DND-41 (cell line): ENCODE measurements at regions not wholly inside any gene's neighbourhood (a gene's known extent, or its start where the extent isn't known, plus 50 kb on each side); places are given as distances from the start of the nearest gene placed in this dataset.

Source experiments
- ATAC-seq: fragments of 200-7000 bp; cut with Tn5 transposase; 3 replicates; pipeline ENCODE4 v1.9.1; 2021; ENCODE audit warnings: low read depth; ENCODE audit not compliant: insufficient read depth
- DNase-seq: peaks from one replicate; pipeline ENCODE4 v3.0.0-alpha.2; 2020
- H2AFZ ChIP-seq: 2 replicates; pipeline ENCODE4 v1.6.0; 2012; ENCODE audit warnings: low read depth, low read length
- H3K27ac ChIP-seq: 2 replicates; pipeline ENCODE4 v1.5.1; 2012; ENCODE audit warnings: low read length, inconsistent platforms
- H3K27me3 ChIP-seq: fragments of 200-600 bp; sonication (generic); 2 replicates; pipeline ENCODE4 v1.6.0; 2012; ENCODE audit warnings: low read length, mild to moderate bottlenecking, inconsistent platforms; ENCODE audit not compliant: insufficient read depth, poor library complexity
- H3K36me3 ChIP-seq: 2 replicates; pipeline ENCODE4 v1.5.1; 2012; ENCODE audit warnings: low read length, inconsistent platforms; ENCODE audit not compliant: insufficient read depth
- H3K4me1 ChIP-seq: 2 replicates; pipeline ENCODE4 v1.5.1; 2012; ENCODE audit warnings: mild to moderate bottlenecking, low read length; ENCODE audit not compliant: insufficient read depth
- H3K4me2 ChIP-seq: 2 replicates; pipeline ENCODE4 v1.6.0; 2012; ENCODE audit warnings: mild to moderate bottlenecking, moderate library complexity, low read length, inconsistent platforms; ENCODE audit not compliant: insufficient read depth
- H3K4me3 ChIP-seq, 2 experiments: fragments of 200-600 bp in 1 of 2; shearing (Covaris generic) in 1 of 2; 2 replicates each; pipeline ENCODE4 v1.5.1; 2012 to 2016; ENCODE audit warnings: inconsistent platforms in 2 of 2, low read length in 2 of 2, mild to moderate bottlenecking in 2 of 2, low read depth in 1 of 2, moderate library complexity in 1 of 2
- H3K79me2 ChIP-seq: 2 replicates; pipeline ENCODE4 v1.6.0; 2012; ENCODE audit warnings: low read length, inconsistent platforms; ENCODE audit not compliant: insufficient read depth
- H3K9ac ChIP-seq: 2 replicates; pipeline ENCODE4 v1.6.0; 2012; ENCODE audit warnings: low read depth, mild to moderate bottlenecking, inconsistent platforms, low read length, moderate library complexity
- H3K9me3 ChIP-seq: 2 replicates; pipeline ENCODE4 v1.5.1; 2012; ENCODE audit warnings: low read length, moderate library complexity, mild to moderate bottlenecking, inconsistent platforms; ENCODE audit not compliant: insufficient read depth, severe bottlenecking
- H4K20me1 ChIP-seq: 2 replicates; pipeline ENCODE4 v1.6.0; 2012; ENCODE audit warnings: low read length; ENCODE audit not compliant: insufficient read depth
- EZH2 ChIP-seq: IDR thresholded peaks from 3 replicates; pipeline ENCODE4 v1.6.1; 2012; ENCODE audit warnings: borderline replicate concordance, low read depth, mild to moderate bottlenecking, moderate library complexity, low read length, inconsistent platforms; ENCODE audit not compliant: severe bottlenecking
- TF ChIP-seq, protein P1 (sequence below): IDR thresholded peaks from 2 replicates; pipeline ENCODE4 v1.5.1; 2012; ENCODE audit warnings: borderline replicate concordance, low read length, moderate library complexity, mild to moderate bottlenecking; ENCODE audit not compliant: poor library complexity, severe bottlenecking; ENCODE audit errors: extremely low read depth

DNA sequence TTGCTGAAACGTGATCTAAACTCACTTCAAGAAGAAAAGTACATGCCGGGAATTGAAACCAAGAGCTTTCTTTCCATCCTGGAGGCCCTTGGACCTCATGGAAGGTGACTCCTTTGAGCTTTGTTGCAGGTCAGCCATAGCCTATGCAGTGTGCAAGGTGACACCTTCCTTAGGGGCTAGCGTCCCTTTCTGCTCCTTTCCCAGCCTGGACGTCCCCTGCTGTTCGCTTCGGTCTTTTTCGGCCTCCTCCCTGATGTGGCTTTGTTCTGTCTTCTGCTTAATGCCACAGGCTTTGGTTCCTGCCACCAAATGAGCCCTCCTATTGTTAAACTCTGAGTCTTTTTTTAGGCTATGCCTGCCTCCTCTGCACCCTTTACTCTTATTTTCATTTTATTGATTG lies 308.8 kb downstream of the BRINP2 start:
- H3K27ac ChIP-seq, result no peak overlapping the region
- H3K9me3 ChIP-seq, result no peaks in the 10 kb centered on the region
- no peaks in the 10 kb centered on the region for H3K36me3 ChIP-seq
- no peaks in the 10 kb centered on the region for H3K79me2 ChIP-seq
- H3K27me3 ChIP-seq, result no peaks in the 10 kb centered on the region
- DNase-seq (no peak), ATAC-seq (no peak)
- no peaks in the 10 kb centered on the region for H3K4me1 ChIP-seq
- H3K4me2 ChIP-seq, result no peak overlapping the region
- TF ChIP-seq, protein P1, sequence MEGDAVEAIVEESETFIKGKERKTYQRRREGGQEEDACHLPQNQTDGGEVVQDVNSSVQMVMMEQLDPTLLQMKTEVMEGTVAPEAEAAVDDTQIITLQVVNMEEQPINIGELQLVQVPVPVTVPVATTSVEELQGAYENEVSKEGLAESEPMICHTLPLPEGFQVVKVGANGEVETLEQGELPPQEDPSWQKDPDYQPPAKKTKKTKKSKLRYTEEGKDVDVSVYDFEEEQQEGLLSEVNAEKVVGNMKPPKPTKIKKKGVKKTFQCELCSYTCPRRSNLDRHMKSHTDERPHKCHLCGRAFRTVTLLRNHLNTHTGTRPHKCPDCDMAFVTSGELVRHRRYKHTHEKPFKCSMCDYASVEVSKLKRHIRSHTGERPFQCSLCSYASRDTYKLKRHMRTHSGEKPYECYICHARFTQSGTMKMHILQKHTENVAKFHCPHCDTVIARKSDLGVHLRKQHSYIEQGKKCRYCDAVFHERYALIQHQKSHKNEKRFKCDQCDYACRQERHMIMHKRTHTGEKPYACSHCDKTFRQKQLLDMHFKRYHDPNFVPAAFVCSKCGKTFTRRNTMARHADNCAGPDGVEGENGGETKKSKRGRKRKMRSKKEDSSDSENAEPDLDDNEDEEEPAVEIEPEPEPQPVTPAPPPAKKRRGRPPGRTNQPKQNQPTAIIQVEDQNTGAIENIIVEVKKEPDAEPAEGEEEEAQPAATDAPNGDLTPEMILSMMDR, result no peak
- TF ChIP-seq EZH2, result no peak
- H3K9ac ChIP-seq, result no peak overlapping the region
- no peak overlapping the region for H3K4me3 ChIP-seq
- H2AFZ ChIP-seq, result no peak overlapping the region
- H4K20me1 ChIP-seq, result no peaks in the 10 kb centered on the region

DNA sequence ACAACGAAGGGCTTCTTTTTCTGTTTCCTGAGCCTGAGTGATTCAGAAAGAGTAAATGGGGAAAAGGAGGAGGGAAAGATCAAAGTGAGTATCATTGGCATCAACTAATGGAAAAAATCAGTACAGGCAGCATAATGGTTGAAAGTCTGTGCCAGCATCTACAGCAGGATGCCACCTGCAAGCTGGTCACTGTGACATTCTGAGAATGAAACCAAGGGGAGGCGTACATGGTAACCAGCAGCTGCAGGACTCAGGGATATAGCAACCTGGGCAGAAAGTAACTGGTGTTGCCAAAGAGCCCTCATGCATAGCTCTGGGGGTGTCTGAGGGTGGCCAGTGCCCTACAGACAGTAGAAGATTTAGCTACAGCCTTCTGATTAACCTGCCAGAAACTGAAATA lies 305.9 kb downstream of the BRINP2 start:
- no peak overlapping the region for H3K4me2 ChIP-seq
- no peaks in the 10 kb centered on the region for H3K27me3 ChIP-seq

DNA sequence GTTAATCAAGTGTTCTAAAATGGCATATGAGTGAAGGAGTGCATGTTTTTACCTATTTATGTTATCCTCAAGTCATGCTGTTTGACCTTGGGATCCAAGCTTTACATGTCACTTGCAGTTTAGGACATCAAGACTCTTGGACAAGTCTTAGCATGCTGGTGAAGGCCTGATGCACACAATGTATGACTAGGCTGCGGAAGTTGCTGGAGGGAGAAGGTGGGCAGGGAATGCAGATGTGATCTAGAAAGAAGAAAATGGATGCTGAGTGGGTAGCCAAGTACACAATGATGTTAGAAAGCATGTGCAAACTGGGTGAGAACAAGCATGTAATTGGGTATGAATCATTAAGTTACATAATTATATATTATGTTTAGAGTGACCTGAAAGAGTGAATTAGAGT lies 301.8 kb downstream of the BRINP2 start:
- H4K20me1 ChIP-seq, result no peaks in the 10 kb centered on the region
- H3K4me3 ChIP-seq, result no peak overlapping the region
- no peak overlapping the region for H2AFZ ChIP-seq
- ATAC-seq, result no peak
- H3K4me1 ChIP-seq, result no peaks in the 10 kb centered on the region
- no peaks in the 10 kb centered on the region for H3K36me3 ChIP-seq
- TF ChIP-seq EZH2, result no peak
- TF ChIP-seq, protein P1, result no peak
- no peak overlapping the region for H3K9ac ChIP-seq
- no peaks in the 10 kb centered on the region for H3K9me3 ChIP-seq
- no peak overlapping the region for H3K4me2 ChIP-seq
- H3K27ac ChIP-seq, result no peak overlapping the region
- no peaks in the 10 kb centered on the region for H3K79me2 ChIP-seq
- no peaks in the 10 kb centered on the region for H3K27me3 ChIP-seq
- DNase-seq, result no peak

More for the DNA sequence above, 305.9 kb downstream of the BRINP2 start:
- Histone ChIP-seq H2AFZ (no peak overlapping the region), H3K79me2 (no peaks in the 10 kb centered on the region), H3K4me1 (no peaks in the 10 kb centered on the region), H3K36me3 (no peaks in the 10 kb centered on the region), H4K20me1 (no peaks in the 10 kb centered on the region), H3K27ac (no peak overlapping the region), H3K9ac (no peak overlapping the region), H3K9me3 (no peaks in the 10 kb centered on the region), H3K4me3 (no peak overlapping the region)
- TF ChIP-seq, protein P1, result no peak
- TF ChIP-seq EZH2, result no peak
- no peak for DNase-seq
- ATAC-seq, result no peak

GRCh38 chr1:177471244-177471643 lies 300.5 kb downstream of the BRINP2 start:
- no peak for DNase-seq
- Histone ChIP-seq H2AFZ (no peak overlapping the region), H3K9me3 (no peaks in the 10 kb centered on the region), H3K27ac (no peak overlapping the region), H3K4me2 (no peak overlapping the region), H3K9ac (no peak overlapping the region), H3K4me1 (no peaks in the 10 kb centered on the region), H4K20me1 (no peaks in the 10 kb centered on the region), H3K36me3 (no peaks in the 10 kb centered on the region), H3K27me3 (no peaks in the 10 kb centered on the region), H3K79me2 (no peaks in the 10 kb centered on the region), H3K4me3 (no peak overlapping the region)
- no peak for ATAC-seq
- no peak for TF ChIP-seq EZH2
- TF ChIP-seq, protein P1, result no peak
